ENCODE measurements at regions not wholly inside any gene's neighbourhood (a gene's known extent, or its start where the extent isn't known, plus 50 kb on each side); places are given as distances from the start of the nearest gene placed in this dataset.

DNA sequence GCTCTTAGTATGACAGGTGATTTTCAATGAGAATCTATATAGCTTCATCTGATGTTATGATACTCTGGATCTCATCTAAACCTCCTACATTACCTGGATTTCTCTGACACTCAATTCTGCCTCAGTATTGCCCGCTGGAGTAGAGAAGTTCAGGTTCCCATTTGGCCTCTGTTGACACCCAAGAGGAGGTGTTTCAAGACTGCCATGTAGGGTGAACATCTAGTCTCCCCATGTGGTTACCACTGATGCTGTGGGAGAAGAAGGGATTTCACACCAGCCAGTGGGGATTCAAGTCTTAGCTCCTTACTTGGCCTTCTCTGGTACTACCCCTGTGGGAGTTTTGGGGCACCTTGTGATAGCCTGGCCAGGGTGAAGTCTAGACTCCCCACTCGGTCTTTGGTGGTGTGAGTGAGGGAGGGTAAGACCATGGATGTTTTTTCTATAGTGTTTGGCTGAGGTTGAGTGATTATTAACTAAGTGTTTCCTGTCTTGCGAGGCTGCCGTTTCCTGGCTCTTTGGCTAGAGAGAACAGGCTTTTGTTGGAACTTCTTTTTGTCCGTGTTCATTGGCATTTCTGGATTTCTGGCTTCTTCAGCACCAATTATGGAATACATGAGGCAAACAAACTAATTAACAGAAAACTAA lies 90.7 kb downstream of the RHOU start:
- Histone ChIP-seq H3F3A (ENCODE audit: insufficient read depth, low read length, poor library complexity, severe bottlenecking) (no peaks in the 10 kb centered on the region), H3K9ac (ENCODE audit: low read length) (no peak overlapping the region), H2AFZ (ENCODE audit: low read depth, low read length) (no peak overlapping the region), H3K27ac (ENCODE audit: low read length) (no peak overlapping the region), H3K9me3 (ENCODE audit: low read length) (no peaks in the 10 kb centered on the region), H4K20me1 (ENCODE audit: insufficient read depth) (no peaks in the 10 kb centered on the region), H3K36me3 (ENCODE audit: insufficient read depth, low read length) (no peaks in the 10 kb centered on the region), H3K79me2 (replicated peaks; ENCODE audit: insufficient read depth, low read length) (no peaks in the 10 kb centered on the region), H3K4me2 (ENCODE audit: low read length) (no peak overlapping the region), H3K27me3 (ENCODE audit: insufficient read depth, low read depth, low read length) (no peaks in the 10 kb centered on the region), H3K9me2 (ENCODE audit: insufficient read depth, low read length) (no peaks in the 10 kb centered on the region), H3K4me3 (ENCODE audit: low read length) (no peak overlapping the region)
- TF ChIP-seq, protein P1, sequence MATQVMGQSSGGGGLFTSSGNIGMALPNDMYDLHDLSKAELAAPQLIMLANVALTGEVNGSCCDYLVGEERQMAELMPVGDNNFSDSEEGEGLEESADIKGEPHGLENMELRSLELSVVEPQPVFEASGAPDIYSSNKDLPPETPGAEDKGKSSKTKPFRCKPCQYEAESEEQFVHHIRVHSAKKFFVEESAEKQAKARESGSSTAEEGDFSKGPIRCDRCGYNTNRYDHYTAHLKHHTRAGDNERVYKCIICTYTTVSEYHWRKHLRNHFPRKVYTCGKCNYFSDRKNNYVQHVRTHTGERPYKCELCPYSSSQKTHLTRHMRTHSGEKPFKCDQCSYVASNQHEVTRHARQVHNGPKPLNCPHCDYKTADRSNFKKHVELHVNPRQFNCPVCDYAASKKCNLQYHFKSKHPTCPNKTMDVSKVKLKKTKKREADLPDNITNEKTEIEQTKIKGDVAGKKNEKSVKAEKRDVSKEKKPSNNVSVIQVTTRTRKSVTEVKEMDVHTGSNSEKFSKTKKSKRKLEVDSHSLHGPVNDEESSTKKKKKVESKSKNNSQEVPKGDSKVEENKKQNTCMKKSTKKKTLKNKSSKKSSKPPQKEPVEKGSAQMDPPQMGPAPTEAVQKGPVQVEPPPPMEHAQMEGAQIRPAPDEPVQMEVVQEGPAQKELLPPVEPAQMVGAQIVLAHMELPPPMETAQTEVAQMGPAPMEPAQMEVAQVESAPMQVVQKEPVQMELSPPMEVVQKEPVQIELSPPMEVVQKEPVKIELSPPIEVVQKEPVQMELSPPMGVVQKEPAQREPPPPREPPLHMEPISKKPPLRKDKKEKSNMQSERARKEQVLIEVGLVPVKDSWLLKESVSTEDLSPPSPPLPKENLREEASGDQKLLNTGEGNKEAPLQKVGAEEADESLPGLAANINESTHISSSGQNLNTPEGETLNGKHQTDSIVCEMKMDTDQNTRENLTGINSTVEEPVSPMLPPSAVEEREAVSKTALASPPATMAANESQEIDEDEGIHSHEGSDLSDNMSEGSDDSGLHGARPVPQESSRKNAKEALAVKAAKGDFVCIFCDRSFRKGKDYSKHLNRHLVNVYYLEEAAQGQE (IDR thresholded peaks at IDR 0.05; ENCODE audit: borderline replicate concordance), result no peak
- TF ChIP-seq RAD21 (conservative IDR thresholded peaks at IDR 0.05) (no peak), TAF1 (IDR thresholded peaks at IDR 0.05; ENCODE audit: low read depth) (no peak), EZH2 (IDR thresholded peaks at IDR 0.05; ENCODE audit: borderline replicate concordance, insufficient read depth, low read length, poor library complexity, severe bottlenecking) (no peak), MXI1 (conservative IDR thresholded peaks at IDR 0.05; ENCODE audit: poor library complexity, severe bottlenecking) (no peak), SMC3 (conservative IDR thresholded peaks at IDR 0.05; ENCODE audit: poor library complexity) (no peak), POLR2AphosphoS5 (IDR thresholded peaks at IDR 0.05) (no peak), EP300 (conservative IDR thresholded peaks at IDR 0.05; ENCODE audit: poor library complexity, severe bottlenecking) (no peak)
- TF ChIP-seq, protein P2, sequence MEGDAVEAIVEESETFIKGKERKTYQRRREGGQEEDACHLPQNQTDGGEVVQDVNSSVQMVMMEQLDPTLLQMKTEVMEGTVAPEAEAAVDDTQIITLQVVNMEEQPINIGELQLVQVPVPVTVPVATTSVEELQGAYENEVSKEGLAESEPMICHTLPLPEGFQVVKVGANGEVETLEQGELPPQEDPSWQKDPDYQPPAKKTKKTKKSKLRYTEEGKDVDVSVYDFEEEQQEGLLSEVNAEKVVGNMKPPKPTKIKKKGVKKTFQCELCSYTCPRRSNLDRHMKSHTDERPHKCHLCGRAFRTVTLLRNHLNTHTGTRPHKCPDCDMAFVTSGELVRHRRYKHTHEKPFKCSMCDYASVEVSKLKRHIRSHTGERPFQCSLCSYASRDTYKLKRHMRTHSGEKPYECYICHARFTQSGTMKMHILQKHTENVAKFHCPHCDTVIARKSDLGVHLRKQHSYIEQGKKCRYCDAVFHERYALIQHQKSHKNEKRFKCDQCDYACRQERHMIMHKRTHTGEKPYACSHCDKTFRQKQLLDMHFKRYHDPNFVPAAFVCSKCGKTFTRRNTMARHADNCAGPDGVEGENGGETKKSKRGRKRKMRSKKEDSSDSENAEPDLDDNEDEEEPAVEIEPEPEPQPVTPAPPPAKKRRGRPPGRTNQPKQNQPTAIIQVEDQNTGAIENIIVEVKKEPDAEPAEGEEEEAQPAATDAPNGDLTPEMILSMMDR (IDR thresholded peaks at IDR 0.05; ENCODE audit: poor library complexity, severe bottlenecking), result no peak

DNA sequence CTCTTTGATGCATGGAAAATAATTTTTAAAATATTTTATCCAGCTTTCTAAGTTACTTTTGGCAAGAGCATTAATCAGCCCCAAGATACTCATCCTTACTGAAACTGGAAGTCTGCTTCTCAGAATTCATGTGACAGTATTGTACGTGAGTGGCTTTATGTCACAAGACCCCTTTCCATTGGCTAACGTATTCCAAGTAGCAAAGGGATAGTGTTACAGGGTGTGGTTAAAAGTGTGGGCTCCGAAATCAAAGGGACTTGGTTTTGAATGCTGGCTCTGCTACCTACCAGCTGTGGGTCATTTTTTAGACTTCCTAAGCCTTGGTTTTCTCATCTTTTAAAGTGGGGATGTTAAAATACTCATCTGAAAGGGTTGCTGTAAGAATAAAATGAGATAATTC lies 91.7 kb downstream of the RHOU start:
- Histone ChIP-seq H3K79me2 (replicated peaks; ENCODE audit: insufficient read depth, low read length) (no peaks in the 10 kb centered on the region), H3K27ac (ENCODE audit: low read length) (no peak overlapping the region), H3F3A (ENCODE audit: insufficient read depth, low read length, poor library complexity, severe bottlenecking) (no peaks in the 10 kb centered on the region), H3K4me2 (ENCODE audit: low read length) (no peak overlapping the region), H3K9me2 (ENCODE audit: insufficient read depth, low read length) (no peaks in the 10 kb centered on the region), H3K4me3 (ENCODE audit: low read length) (no peak overlapping the region), H3K27me3 (ENCODE audit: insufficient read depth, low read depth, low read length) (no peaks in the 10 kb centered on the region), H4K20me1 (ENCODE audit: insufficient read depth) (no peaks in the 10 kb centered on the region), H3K9me3 (ENCODE audit: low read length) (no peaks in the 10 kb centered on the region), H3K36me3 (ENCODE audit: insufficient read depth, low read length) (no peaks in the 10 kb centered on the region), H3K9ac (ENCODE audit: low read length) (no peak overlapping the region), H2AFZ (ENCODE audit: low read depth, low read length) (no peak overlapping the region)
- TF ChIP-seq SMC3 (conservative IDR thresholded peaks at IDR 0.05; ENCODE audit: poor library complexity) (no peak), MXI1 (conservative IDR thresholded peaks at IDR 0.05; ENCODE audit: poor library complexity, severe bottlenecking) (no peak), RAD21 (conservative IDR thresholded peaks at IDR 0.05) (no peak), POLR2AphosphoS5 (IDR thresholded peaks at IDR 0.05) (no peak), TAF1 (IDR thresholded peaks at IDR 0.05; ENCODE audit: low read depth) (no peak), EP300 (conservative IDR thresholded peaks at IDR 0.05; ENCODE audit: poor library complexity, severe bottlenecking) (no peak), EZH2 (IDR thresholded peaks at IDR 0.05; ENCODE audit: borderline replicate concordance, insufficient read depth, low read length, poor library complexity, severe bottlenecking) (no peak)
- TF ChIP-seq, protein P1 (IDR thresholded peaks at IDR 0.05; ENCODE audit: borderline replicate concordance), result no peak
- TF ChIP-seq, protein P2 (IDR thresholded peaks at IDR 0.05; ENCODE audit: poor library complexity, severe bottlenecking), result no peak
